ENCODE measurements at regions not wholly inside any gene's neighbourhood (a gene's known extent, or its start where the extent isn't known, plus 50 kb on each side); places are given as distances from the start of the nearest gene placed in this dataset.

DNA sequence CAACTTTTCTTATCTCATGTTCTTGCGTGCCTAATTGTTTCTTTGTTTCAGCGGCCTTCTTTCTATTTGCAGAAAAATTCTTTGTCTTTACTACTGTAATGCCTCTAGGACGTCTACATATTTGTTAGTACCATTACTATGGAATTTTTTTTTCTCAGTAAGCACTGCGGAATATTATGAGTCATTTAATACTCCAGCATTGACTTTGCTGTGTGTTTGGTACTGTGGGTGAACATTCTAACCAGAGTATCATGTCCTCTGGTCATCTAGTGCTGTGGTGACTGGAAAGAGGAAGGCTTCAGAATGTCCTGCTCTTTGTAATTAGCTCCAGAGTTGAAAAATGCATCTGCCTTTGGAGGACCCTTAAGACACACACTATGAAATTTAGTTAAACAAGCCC, 58.5 kb upstream of the FERD3L start:
- TF ChIP-seq POLR2AphosphoS5 (IDR thresholded peaks at IDR 0.05) (no peak), POLR2A (IDR thresholded peaks at IDR 0.05) (no peak)
